HG03139 (cell line): ENCODE measurements at regions not wholly inside any gene's neighbourhood (a gene's known extent, or its start where the extent isn't known, plus 50 kb on each side); places are given as distances from the start of the nearest gene placed in this dataset.

Source experiments
- ATAC-seq: cut with Tn5 transposase; IDR thresholded peaks from one replicate; pipeline ENCODE4 v1.9.1; 2021; ENCODE audit not compliant: unreplicated experiment

DNA sequence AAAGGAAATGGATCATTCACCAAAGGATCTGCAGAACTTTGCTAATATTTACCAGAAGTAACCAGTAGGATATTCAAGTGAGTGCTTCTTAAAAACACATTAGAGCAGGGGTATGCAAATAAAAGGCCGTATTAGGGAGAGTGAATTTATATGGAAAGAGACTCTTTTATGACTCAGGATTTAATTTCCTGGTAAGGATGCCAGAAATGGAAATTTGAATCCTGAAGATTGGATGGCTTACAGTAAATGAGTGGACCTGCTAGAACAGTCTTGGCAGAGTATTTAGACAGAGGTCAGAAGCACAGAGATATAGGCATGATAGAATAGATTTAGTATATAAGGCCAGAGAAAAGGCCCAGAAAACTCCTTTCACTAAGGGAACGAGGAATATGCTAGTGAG, 201.6 kb downstream of the SLITRK5 start:
- no peak for ATAC-seq

GRCh38 chr13:87877477-87877876, 206.3 kb downstream of the SLITRK5 start:
- no peak for ATAC-seq

GRCh38 chr13:87878706-87879105, 207.5 kb downstream of the SLITRK5 start:
- ATAC-seq = no peak

- ATAC-seq = no peak
Observed at GRCh38 chr13:87884884-87885283, 213.7 kb downstream of the SLITRK5 start.

DNA sequence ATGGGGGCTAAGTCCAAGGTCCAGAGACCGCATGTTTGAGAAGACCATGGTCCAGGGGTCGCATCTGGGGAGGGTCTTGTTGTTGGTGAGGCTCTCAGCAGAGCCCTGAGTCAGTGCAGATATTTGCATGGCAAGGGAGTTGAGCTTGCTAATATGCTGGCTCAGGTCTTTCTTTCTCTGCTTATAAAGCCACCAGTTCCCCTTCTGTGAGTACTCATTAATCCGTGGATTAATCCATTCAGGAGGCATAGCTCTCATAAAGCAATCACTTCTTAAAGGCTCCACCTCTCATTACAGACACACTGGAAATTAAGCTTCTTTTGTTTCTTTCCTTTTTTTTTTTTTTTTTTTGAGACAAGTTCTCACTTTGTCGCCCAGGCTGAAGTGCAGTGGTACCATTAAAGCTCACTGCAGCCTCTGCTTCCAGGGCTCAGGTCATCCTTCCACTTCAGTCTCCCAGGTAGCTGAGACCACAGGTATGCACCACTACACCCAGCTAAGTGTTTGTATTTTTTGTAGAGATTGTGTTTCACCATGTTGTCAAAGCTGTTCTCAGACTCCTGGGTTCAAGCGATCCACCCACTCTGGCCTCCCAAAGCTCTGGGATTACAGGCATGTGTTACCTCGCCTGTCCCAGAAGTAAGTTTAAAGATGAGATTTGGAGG, 216.4 kb downstream of the SLITRK5 start:
- no peak for ATAC-seq

- ATAC-seq = no peak
Observed at GRCh38 chr13:87889254-87889653, 218.1 kb downstream of the SLITRK5 start.

- no peak for ATAC-seq
Observed at GRCh38 chr13:87893186-87893585, 222.0 kb downstream of the SLITRK5 start.

GRCh38 chr13:87894059-87894458, 222.9 kb downstream of the SLITRK5 start:
- ATAC-seq = no peak

DNA sequence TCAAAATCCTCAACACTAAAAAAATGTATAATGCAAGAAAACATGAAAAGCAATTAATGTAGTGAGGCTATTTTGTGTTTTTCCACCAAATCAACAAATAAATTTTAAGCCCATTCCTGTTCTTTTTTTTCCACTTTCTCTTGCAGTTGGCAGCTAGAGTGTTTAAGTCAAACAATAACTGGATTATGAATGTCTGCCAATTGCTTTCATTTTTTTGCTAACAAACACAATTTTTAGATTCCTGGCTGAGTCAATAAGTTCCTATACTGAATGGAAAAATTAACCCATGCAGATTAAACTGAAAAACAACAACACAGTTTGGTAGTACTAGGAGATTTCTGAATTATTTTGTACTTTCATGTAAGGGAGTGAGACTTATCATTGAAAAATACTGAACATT, 232.4 kb downstream of the SLITRK5 start:
- no peak for ATAC-seq

DNA sequence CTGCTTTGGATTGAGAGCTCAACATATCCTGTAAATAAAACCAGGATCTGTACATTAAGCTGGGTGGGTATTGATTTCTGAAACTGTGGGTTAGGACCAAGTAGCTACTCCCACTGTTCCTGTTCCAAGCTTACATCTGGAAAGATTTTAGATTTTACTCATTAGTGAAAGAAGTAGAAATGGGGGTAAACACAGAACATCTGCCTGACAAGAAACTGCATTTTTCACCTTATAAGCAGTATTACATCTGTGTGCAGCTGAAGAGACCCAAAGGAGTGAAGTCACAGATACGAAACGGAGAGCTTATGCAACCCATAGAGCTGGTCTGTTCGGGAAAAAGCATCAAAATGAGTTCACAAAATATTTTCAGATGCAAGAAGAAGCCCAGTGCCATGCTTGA, 235.2 kb downstream of the SLITRK5 start:
- ATAC-seq = no peak

- no peak for ATAC-seq
Observed at GRCh38 chr13:87907202-87907601, 236.0 kb downstream of the SLITRK5 start.

- ATAC-seq = no peak
Observed at GRCh38 chr13:87919956-87920355, 248.8 kb downstream of the SLITRK5 start.

GRCh38 chr13:87923753-87924152, 252.6 kb downstream of the SLITRK5 start:
- no peak for ATAC-seq

DNA sequence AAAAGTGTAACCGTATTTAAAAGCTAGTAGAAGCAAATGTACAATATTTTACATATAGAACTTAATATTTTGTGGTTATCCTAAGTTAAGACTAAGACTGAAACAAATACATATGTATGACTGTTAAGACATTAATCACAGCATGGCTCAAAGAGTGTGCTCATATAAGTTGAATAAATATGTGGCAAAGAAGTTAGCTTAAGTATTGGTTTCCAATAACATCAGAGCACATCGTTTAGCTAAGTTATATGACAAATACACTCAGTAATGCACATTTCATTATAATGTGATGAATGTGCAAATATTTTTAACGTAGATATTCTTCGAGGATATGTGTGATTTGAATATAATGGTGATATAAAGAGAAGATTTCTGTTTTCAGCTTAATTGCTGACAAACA, 253.8 kb downstream of the SLITRK5 start:
- ATAC-seq = no peak

DNA sequence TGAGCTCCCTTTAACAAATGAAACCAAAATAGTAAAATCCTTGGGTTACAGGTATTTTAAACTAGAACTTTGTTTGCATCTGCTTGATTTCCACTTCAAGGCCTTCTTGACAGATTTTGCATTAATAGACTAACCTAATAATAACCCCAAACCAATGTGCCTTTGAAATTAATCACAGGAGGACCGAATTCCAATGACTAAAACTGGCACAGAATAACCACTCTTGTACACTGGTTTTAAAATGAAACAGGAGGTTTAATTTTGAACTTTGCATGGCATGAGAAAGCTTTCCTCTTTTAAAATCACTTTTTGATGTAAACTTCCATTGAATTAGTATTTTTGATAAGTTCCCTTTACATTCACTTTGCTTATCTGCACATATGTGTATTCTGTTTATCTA, 269.6 kb downstream of the SLITRK5 start:
- no peak for ATAC-seq

DNA sequence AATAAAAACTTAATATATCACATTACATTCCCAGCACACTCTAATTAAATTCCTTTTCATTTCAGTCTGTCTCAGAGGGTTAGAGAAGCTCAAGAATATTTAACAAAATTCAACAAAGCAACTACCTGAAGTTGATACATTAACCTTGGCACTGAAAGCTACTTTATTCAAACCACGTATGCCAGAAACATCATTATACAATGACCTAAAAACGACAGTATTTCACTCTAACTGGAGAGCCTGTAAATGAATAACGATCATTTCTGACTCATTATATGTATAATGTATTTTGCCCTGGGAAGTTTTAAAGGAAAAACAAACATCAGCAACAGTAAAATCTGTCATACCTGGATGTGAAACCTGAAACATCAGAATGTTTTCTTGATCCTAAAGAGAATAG, 270.1 kb downstream of the SLITRK5 start:
- no peak for ATAC-seq

DNA sequence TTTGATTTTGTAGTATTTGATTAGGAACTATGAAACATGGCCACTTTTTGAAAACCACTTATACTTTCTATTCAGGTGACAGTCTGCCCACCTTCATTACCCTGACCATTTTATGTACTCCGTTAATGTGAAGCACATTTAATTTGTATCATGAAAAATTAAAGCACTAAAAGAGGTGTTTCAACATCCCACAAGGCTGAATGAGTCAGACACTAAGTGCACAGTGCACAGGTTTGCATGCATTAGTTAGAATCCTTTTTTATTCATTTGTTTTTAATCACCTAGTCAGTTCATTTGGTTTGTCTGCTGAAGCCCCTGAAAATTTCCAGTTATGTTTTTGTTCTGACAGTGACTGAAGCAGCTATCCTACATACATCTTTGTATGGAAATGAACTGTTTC, 271.0 kb downstream of the SLITRK5 start:
- no peak for ATAC-seq

- ATAC-seq = no peak
Observed at GRCh38 chr13:87944038-87944437, 272.9 kb downstream of the SLITRK5 start.

- ATAC-seq = no peak
Observed at GRCh38 chr13:87952377-87952776, 281.2 kb downstream of the SLITRK5 start.

- ATAC-seq = no peak
Observed at GRCh38 chr13:87953381-87953780, 282.2 kb downstream of the SLITRK5 start.

GRCh38 chr13:87954091-87954490, 282.9 kb downstream of the SLITRK5 start:
- ATAC-seq = no peak

DNA sequence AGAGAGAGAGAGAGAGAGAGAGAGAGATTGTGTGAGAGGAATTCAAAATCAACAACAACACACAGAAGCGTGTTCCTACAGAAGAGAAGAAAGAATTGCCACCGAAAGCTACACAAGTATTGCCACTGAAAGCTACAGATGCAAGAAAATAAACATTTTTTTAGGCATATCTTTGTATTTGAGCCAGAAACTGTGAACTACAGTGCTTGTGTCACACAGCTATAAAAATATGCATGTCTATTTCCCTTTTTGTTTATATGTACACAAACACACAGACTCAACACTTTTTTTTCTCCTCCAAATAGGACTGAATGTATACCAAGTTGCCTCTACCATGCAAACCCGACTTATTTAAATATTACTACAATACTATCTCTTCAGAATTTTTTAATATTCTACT, 290.4 kb downstream of the SLITRK5 start:
- no peak for ATAC-seq

DNA sequence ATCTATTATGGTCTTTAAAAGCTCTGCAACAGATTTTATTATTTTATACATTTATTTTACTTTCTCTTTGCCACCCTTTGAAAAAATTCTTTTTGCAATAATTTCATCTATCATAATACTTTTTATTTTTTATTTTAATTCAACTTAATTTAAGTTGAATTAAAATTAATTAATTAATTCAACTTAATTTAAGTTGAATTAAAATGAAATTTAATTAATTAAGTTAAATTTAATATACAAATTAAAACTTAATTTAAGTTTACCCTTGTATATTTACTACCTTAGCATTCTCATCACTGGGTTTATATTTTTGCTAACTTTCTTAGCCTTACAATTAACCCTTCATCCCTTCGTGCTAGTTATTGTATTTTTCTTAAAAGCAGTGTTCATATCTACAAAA, 301.4 kb downstream of the SLITRK5 start:
- no peak for ATAC-seq
